Spleen (tissue), 11 donors: ENCODE measurements at regions not wholly inside any gene's neighbourhood (a gene's known extent, or its start where the extent isn't known, plus 50 kb on each side); places are given as distances from the start of the nearest gene placed in this dataset.

Experiments used
- DNase-seq: peaks from one replicate; pipeline ENCODE4 v3.0.0-alpha.2; 2020
- H3K27ac ChIP-seq, 8 donors: fragments of 200-600 bp; sonication (generic) in 7 of 8; 1 replicate in 4 of 8; 2 replicates in 4 of 8; pipeline versions ENCODE4 v1.5.0 to v1.8.0; 2016 to 2021; ENCODE audit warnings: inconsistent platforms in 4 of 8, mild to moderate bottlenecking in 4 of 8, moderate library complexity in 1 of 8
- H3K27me3 ChIP-seq, 7 donors: fragments of 200-600 bp; sonication (generic) in 6 of 7; replicated peaks in 1 of 7; 1 replicate in 4 of 7; 2 replicates in 3 of 7; pipeline versions ENCODE4 v1.5.0 to v1.8.0; 2016 to 2021; ENCODE audit warnings: inconsistent platforms in 3 of 7, mild to moderate bottlenecking in 1 of 7
- H3K36me3 ChIP-seq, 6 donors: fragments of 200-600 bp; sonication (generic) in 5 of 6; 1 replicate in 4 of 6; 2 replicates in 2 of 6; pipeline versions ENCODE4 v1.5.0 to v1.8.0; 2016 to 2021; ENCODE audit warnings: inconsistent platforms in 2 of 6
- H3K4me1 ChIP-seq, 6 donors: fragments of 200-600 bp; sonication (generic) in 5 of 6; 1 replicate in 3 of 6; 2 replicates in 3 of 6; pipeline versions ENCODE4 v1.5.0 to v1.8.0; 2016 to 2021; ENCODE audit warnings: inconsistent platforms in 3 of 6
- H3K4me3 ChIP-seq, 8 donors: fragments of 200-600 bp; sonication (generic) in 7 of 8; 1 replicate in 4 of 8; 2 replicates in 4 of 8; pipeline versions ENCODE4 v1.5.0 to v1.8.0; 2016 to 2021; ENCODE audit warnings: inconsistent platforms in 4 of 8, mild to moderate bottlenecking in 4 of 8, moderate library complexity in 2 of 8
- H3K9me3 ChIP-seq, 8 donors: fragments of 200-600 bp; sonication (generic) in 7 of 8; 1 replicate in 4 of 8; 2 replicates in 4 of 8; pipeline versions ENCODE4 v1.5.0 to v1.8.0; 2016 to 2021; ENCODE audit warnings: inconsistent platforms in 4 of 8
- CTCF ChIP-seq, 11 experiments: fragments of 200-600 bp in 7 of 11; fragments of 450-650 bp in 4 of 11; sonication (generic) in 4 of 11; IDR thresholded peaks in 8 of 11; conservative IDR thresholded peaks in 3 of 11; 1 replicate in 7 of 11; 2 replicates in 4 of 11; pipeline versions ENCODE4 v1.4.0 to v1.8.0; 2016 to 2021; ENCODE audit warnings: antibody characterized with exemption in 11 of 11, inconsistent platforms in 4 of 11, mild to moderate bottlenecking in 1 of 11
- POLR2A ChIP-seq, 3 donors: fragments of 450-650 bp; IDR thresholded peaks; one replicate each; pipeline ENCODE4 v1.5.1; 2017; ENCODE audit warnings: antibody characterized with exemption in 3 of 3, mild to moderate bottlenecking in 1 of 3
- POLR2AphosphoS5 ChIP-seq, 3 donors: sonication (generic); formaldehyde crosslinking; IDR thresholded peaks; one replicate each; pipeline ENCODE4 v1.5.1; 2017; ENCODE audit warnings: antibody characterized with exemption in 3 of 3
- WGBS, 5 donors: extraction: QIAGEN DNeasy Blood & Tissue Kit in 3 of 5; methylation state at CpG; one replicate each; pipeline versions ENCODE4 v1.1.5 to v1.1.7; 2013 to 2018; 5-methylcytosine and 5-hydroxymethylcytosine counted together
- intact Hi-C: fragments of 100-400 bp; cut with DNase I; formaldehyde crosslinking; loops from one replicate; pipeline ENCODE4 v1.15.0; 2023; ENCODE audit warnings: low total_unique reads
- donor health status: healthy with polysubstance abuse.
- donor health status: DM: no; HTN: no; CAD: no; lungs with moderate emphysema.
- donor health status: DM: no; HTN: no; CAD: no.
- donor health status: Bipolar disorder and iron deficiency.
- donor health status: healthy.
- donor health status: DM: no; HTN: no; CAD: no.
- donor health status: DM: yes; HTN: yes; CAD: no.

GRCh38 chr3:144324076-144324475 is 352.5 kb downstream of the DIPK2A start:
- H3K36me3 ChIP-seq = no peaks in the 10 kb centered on the region
- no peak for DNase-seq
- no peak overlapping the region for H3K27ac ChIP-seq
- no peaks in the 10 kb centered on the region for H3K4me1 ChIP-seq
- H3K4me3 ChIP-seq = no peak overlapping the region
- TF ChIP-seq POLR2A (IDR thresholded peaks at IDR 0.05) (no peak), POLR2AphosphoS5 (IDR thresholded peaks at IDR 0.05) (no peak), CTCF (IDR thresholded peaks at IDR 0.05 in 8 of 11, conservative IDR thresholded peaks at IDR 0.05 in 3 of 11) (no peak)
- no peaks in the 10 kb centered on the region for H3K27me3 ChIP-seq
- 74 to 92% (median 87%) methylated on average over 2 of the region's 2 CpGs for WGBS, 5 donors
- H3K9me3 ChIP-seq = peaks cover 0 to 16% (median 3%) of the 10 kb centered on the region in 8 donors
- intact Hi-C loops = no loop called here

- intact Hi-C loops = no loop called here
- Histone ChIP-seq H3K36me3 (no peaks in the 10 kb centered on the region), H3K9me3 (peaks cover 0 to 11% (median 1%) of the 10 kb centered on the region in 8 donors), H3K4me3 (no peak overlapping the region), H3K4me1 (no peaks in the 10 kb centered on the region), H3K27me3 (no peaks in the 10 kb centered on the region), H3K27ac (no peak overlapping the region)
- WGBS, 5 donors = 39 to 56% (median 45%) methylated on average over 3 of the region's 3 CpGs
- TF ChIP-seq CTCF (IDR thresholded peaks at IDR 0.05 in 8 of 11, conservative IDR thresholded peaks at IDR 0.05 in 3 of 11) (no peak), POLR2AphosphoS5 (IDR thresholded peaks at IDR 0.05) (no peak), POLR2A (IDR thresholded peaks at IDR 0.05) (no peak)
- DNase-seq = no peak
These were observed 361.2 kb downstream of the DIPK2A start for GRCh38 chr3:144332868-144333267.

GRCh38 chr3:144341471-144341870 is 369.8 kb downstream of the DIPK2A start:
- Histone ChIP-seq H3K27me3 (no peaks in the 10 kb centered on the region), H3K9me3 (no peaks in the 10 kb centered on the region), H3K27ac (no peak overlapping the region), H3K4me1 (no peaks in the 10 kb centered on the region), H3K4me3 (no peak overlapping the region), H3K36me3 (no peaks in the 10 kb centered on the region)
- intact Hi-C loops = no loop called here
- no peak for TF ChIP-seq CTCF (IDR thresholded peaks at IDR 0.05 in 8 of 11, conservative IDR thresholded peaks at IDR 0.05 in 3 of 11)
- TF ChIP-seq POLR2AphosphoS5 (IDR thresholded peaks at IDR 0.05) = no peak
- no peak for TF ChIP-seq POLR2A (IDR thresholded peaks at IDR 0.05)
- no peak for DNase-seq
- WGBS, 5 donors = 65 to 87% (median 79%) methylated on average over 4 of the region's 4 CpGs

GRCh38 chr3:144343343-144343742 is 371.7 kb downstream of the DIPK2A start:
- H3K36me3 ChIP-seq = no peaks in the 10 kb centered on the region
- intact Hi-C loops = no loop called here
- 86 to 97% (median 93%) methylated on average over 9 of the region's 9 CpGs for WGBS, 5 donors
- no peak for DNase-seq
- no peak for TF ChIP-seq POLR2AphosphoS5 (IDR thresholded peaks at IDR 0.05)
- TF ChIP-seq CTCF (IDR thresholded peaks at IDR 0.05 in 8 of 11, conservative IDR thresholded peaks at IDR 0.05 in 3 of 11) = no peak
- TF ChIP-seq POLR2A (IDR thresholded peaks at IDR 0.05) = no peak
- H3K27ac ChIP-seq = no peak overlapping the region
- no peaks in the 10 kb centered on the region for H3K4me1 ChIP-seq
- H3K27me3 ChIP-seq = no peaks in the 10 kb centered on the region
- H3K4me3 ChIP-seq = no peak overlapping the region
- H3K9me3 ChIP-seq = no peaks in the 10 kb centered on the region
